NCI-H1436 (cell line): ENCODE measurements at regions not wholly inside any gene's neighbourhood (a gene's known extent, or its start where the extent isn't known, plus 50 kb on each side); places are given as distances from the start of the nearest gene placed in this dataset.

Source experiments
- DNase-seq: peaks from one replicate; lab custom pipeline; 2025; lab: John Stamatoyannopoulos, UW

DNA sequence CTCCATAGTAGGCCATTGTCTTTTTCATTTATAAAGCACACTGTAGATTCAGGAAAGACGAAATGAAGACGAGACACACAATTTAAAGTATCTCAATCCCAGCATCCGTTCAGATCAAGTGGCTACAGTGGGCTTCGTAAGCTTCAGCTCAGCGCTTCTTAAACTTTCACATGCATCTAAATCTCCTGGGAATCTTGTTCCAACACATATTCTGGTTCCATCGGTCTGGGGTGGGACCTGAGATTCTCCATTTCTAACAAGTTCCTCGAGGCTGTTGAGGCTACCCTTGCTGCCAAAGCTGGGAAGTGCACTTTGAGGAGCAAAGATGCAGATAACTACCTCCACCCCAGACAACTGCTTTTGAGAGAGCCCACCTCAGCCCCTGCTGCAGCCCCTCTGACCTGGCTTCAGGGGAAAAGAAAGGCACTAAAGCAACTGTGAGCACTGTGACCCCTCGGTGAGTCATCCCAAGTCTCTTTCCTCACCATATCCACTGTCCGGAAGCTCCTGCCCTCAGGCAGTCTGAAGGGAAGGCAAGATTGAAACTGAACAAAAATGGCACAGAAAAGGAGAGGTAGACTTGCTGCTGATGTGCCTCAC lies 201.1 kb upstream of the FBXO11 start:
- no peak for DNase-seq

- no peak for DNase-seq
Measured at GRCh38 chr2:48108455-48108854, 202.2 kb upstream of the FBXO11 start.

GRCh38 chr2:48109491-48110204 lies 203.3 kb upstream of the FBXO11 start:
- DNase-seq, result no peak

- DNase-seq, result no peak
Measured at GRCh38 chr2:48110492-48110891, 204.0 kb upstream of the FOXN2 start.

DNA sequence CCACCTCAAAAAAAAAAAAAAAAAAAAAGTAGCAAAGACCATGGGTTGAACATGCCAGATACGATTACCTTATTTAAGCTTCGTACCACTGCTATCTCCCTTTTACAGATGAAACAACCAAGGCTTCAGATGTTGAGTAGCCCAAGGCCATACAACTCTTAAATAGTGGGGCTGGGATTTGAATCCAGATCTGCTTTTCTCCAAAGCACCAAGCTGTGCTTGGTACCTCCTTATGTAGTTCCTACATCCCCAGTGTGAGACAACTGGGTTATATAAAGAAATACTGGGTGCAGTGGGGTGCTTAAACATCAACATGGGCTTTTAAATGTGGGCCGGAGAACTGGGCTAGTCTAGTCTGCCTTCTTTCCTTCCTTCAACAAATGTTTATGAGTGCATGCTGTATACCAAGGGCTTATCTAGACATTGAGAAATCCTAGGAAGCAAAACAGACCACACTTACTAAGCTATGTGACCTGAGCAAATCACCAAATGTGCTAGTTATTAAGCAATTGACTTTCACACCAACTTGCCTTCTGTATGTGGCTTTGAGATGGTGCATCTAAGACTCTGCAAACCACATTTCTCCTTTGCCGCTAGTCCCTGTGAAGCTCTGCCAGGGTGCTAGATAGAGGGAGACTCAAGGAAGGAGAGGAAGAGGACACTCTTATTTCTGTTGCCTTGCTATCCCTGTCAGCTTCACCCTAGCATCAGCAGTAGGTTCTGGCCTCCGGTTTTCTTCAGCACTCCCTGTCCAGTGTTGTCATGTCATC lies 201.4 kb upstream of the FOXN2 start:
- DNase-seq, result no peak

- DNase-seq, result no peak
Measured at GRCh38 chr2:48113767-48114166, 200.7 kb upstream of the FOXN2 start.

DNA sequence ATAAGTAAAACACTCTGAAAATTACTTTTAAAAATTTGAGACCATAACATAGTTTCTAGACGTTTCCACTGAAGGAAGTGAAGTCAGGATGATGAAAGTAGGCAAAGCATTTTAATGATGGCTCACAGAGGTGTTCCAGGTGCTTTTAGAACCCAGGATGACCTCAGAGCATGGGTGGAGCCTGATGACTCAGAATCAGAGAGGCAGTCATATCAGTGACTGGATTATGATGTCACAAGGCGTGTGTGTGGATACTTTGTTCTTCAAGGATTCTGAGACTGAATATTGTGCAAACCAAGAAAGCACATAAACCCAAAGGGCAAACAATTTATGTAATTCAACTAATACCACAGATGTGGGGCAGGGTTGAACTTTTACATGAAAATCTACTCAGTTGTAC lies 200.2 kb upstream of the FOXN2 start:
- DNase-seq, result no peak

DNA sequence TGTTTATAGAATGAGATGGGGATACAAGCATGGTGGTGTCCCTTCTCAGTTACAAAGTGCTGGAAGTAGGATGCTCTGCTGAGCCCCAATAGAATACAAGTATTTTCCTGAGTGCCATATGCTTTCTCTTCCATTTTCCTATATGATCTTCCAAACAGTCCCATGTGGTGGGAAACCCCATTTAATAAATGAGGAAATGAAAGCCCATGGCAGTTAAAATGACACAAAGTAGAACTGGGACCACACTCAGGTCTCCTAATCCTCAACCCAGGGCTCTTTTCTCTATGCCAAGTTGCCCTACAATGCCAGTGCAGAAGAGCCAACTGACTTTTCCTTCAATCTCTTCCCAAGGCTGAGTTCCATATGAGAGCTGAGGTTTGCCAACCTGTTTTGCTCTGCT lies 198.0 kb upstream of the FOXN2 start:
- no peak for DNase-seq

DNA sequence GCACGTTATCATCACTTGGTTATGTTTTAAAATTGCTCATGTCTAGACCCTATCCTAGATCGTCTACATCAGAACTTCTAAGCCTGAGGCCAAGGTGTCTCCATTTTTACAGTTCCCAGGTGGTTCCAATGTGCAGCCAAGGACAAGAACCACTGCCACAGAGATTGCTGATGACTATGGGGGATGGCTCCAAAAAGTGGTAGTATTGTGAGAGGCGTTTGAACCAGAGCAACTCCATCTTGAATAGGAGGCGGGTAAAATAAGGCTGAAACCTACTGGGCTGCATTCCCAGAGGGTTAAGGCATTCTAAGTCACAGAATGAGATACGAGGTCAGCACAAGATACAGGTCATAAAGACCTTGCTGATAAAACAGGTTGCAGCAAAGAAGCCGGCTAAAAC lies 195.6 kb upstream of the FOXN2 start:
- no peak for DNase-seq

DNA sequence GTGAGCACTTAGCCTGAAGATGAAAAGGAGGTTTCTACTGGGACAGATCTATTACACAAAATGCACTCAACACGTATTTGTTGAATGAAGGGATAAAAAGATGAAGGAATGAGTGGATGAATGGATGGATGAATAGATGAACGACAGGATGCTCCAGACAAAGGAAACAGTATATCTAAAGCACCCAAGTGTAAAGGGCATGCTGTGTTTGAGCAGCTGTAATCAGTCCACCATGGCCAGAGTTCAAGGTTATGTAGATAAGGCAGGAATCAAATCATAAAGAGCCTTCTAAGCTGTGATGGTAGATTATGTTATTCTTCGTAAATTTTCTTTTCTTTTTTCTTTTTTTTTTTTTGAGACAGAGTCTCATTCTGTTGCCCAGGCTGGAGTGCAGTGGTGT lies 194.4 kb upstream of the FOXN2 start:
- DNase-seq, result no peak

DNA sequence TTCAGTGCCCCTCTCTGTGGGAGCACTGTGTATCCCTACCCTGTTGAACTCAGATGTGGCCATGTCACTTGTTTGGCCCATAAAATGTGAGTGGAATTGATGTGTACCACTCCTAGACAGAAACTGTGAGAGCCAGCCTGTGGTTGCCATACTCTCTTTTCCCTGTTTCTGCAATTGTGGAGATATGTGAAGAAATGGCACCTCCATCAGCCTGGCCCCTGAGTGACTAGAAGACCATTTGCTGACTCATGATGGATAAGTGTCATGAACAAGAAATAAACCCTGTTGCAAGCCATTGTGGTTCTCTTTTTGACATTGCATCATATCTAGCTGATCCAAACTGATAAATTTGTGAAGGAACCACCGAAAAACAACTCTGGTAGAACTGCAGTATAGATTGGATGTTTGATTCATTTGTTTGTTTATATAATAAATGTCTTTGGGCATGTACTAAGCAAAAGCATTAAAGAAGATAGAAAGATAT lies 193.7 kb upstream of the FOXN2 start:
- no peak for DNase-seq

DNA sequence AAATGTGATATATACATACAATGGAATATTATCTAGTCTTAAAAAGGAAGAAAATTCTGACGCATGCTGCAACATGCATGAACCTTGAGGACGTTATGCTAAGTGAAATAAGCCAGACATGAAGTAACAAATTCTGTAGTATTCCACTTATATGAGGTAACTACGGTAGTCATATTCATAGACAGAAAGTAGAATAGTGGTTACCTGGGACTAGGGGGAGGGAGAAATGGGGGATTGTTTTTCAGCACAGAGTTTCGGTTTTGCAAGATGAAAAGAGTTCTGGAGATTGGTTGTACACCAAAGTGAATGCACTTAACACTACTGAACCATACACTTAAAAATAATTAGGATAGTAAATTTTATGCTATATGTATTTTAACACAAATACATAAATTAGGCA lies 192.3 kb upstream of the FOXN2 start:
- no peak for DNase-seq

DNA sequence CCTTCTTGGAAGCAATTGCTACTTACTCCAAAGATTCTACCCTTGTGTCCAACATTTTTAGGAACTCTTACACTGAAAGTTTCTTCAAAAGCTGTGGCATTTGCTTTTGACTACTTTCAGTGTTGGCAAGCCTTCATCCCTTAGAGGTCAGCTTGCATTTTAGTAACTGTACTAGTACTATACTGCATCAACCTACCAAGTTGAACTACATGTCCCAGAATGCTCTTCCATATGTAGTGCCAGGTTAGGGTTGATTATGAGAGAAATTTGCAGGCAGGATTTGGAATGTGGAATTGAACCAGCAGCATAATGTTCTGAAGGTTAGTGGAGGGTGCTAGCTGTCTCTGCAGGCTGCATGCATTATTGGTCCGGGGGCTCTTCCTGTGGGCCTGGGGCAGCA lies 189.9 kb upstream of the FOXN2 start:
- DNase-seq, result no peak

DNA sequence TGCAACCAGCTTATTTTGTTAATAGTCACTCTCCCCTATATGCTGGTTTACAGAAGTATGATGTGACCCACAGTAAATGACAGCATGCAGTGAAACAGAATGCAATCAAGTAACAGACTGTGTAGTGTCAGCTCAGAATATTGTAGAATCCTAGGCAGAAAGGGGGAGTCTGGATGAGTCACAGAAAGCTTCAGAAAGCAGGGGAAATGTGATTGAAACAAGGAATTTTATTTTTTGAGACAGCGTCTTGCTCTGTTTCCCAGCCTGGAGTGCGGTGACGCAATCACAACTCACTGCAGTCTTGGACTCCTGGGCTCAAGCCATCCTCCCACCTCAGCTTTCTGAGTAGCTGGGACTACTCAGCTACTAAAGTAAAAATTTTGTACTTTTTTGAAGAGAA lies 188.3 kb upstream of the FOXN2 start:
- DNase-seq, result no peak

DNA sequence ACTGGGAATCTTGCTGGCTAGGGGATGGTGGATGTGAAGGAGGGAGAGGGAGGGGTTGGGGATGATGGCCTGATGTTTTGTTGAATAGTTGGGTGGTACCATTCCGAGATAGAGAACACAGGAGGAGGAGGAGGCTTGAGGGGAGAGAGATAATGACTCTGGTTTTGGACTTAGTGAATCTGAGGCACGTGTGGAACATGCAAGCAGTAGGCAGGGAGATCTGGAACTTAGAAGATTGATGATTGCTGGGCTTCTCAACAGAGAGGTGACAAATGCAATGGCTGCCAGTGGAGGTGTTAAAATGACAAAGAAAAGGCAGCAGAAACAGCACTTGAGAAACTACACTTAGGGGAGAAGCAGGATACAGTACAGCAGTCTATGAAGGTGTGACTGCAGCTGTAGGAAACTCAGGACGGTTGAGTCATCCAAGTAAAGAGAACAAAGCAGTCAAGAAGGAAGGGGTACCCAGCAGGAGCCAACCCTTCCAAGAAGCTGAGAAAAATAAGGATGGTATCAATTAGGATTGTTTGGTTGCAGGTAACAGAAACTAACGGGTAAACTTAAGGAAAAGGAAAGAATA lies 186.8 kb upstream of the FOXN2 start:
- no peak for DNase-seq

DNA sequence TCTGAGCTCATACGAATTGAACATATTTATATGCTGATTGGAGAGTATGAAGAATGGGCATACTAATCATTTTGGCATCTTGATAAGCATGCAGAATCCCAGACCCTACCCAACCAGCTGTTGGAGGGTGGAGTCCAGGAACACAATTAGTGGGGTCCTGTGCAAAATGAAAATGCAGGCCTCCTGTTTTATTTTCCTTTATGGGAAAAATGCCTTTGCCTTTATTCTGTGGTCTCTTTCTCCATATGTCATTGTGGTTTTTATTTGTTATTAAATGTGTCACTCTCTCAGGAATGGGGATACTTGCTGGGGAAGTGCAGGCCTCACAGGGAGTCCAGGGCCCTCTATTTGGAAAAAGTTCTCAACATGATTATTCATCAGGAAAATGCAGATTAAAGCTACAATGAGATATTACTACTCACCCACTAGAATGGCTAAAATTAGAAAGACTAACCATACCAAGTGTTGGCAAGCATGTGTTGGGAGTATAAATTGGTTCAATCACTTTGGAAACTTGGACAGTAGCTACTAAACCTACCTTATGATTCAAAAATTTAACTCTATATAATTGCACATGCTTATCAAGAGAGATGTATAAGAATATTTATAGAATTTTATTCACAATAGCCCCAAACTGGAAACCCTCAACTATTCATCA lies 185.1 kb upstream of the FOXN2 start:
- DNase-seq, result no peak

GRCh38 chr2:48131539-48132270 lies 182.8 kb upstream of the FOXN2 start:
- DNase-seq, result peak; percentile 25

- DNase-seq, result no peak
Measured at GRCh38 chr2:48132271-48132625, 182.2 kb upstream of the FOXN2 start.

GRCh38 chr2:48134704-48135103 lies 179.8 kb upstream of the FOXN2 start:
- DNase-seq, result no peak

DNA sequence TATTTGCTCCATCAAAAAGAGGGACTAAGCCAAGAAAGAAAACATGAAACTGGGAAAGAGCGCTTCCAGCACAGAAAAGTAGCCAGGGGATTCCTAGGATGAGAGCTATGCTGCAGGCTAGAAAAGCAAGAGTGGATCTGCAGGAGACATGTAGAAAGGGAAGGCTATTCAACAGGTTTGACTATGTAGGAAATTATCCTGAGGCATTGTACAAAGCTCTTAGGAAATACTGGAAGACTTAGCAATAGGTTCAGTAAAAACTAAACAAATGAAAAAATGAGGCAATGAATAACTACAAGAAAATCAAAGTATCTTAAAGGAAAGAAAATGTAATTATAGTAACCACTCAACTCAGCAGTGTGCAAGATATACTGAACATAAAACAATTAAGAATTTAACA lies 178.7 kb upstream of the FOXN2 start:
- no peak for DNase-seq

DNA sequence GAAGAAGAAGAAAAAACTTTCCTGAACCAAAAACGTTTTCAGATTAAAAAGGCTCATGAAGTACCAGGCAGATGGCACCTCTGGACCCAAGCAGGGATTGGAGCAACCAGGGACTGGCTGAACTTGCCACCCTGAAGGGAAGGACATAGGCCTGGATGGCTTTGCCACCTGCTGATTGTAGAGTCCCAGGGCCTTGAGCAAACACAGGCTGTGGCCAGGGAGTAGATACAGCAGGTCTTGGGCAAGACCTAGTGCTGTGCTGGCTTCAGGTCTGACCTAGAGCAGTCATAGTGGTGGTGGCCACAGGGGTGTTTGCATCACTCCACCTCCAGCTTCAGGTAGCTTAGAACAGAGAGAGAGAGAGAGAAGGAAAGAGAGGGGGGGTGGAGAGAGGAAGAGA lies 176.7 kb upstream of the FOXN2 start:
- no peak for DNase-seq

DNA sequence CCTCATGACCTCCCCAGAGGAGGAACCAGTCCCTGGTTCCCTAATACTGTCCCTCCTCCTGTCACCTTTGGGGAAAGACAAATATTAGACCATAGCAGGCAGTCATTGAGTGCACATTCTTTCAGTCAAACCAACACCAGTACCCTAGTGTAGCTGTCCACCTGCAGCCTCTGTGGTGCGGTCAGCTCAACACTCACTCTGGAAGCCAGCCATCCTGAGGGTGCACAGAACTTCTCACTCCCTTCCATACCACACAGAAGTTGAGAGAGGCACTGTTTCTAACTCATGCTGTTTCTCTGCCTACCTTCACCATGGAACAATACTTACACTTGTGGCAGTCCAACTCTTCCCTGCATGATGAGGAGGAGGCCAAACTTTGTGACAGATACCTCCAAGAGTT lies 175.6 kb upstream of the FOXN2 start:
- DNase-seq, result no peak
